ENCODE measurements at regions not wholly inside any gene's neighbourhood (a gene's known extent, or its start where the extent isn't known, plus 50 kb on each side); places are given as distances from the start of the nearest gene placed in this dataset.

GRCh38 chr12:74431801-74432200 lies 105.8 kb upstream of the ATXN7L3B start:
- no peaks in the 10 kb centered on the region for H4K20me1 ChIP-seq (ENCODE audit: control insufficient read depth, extremely low read depth, insufficient read depth, low read length)
- no peak overlapping the region for H3K4me3 ChIP-seq (ENCODE audit: control insufficient read depth in 2 of 3, extremely low read depth in 1 of 3, insufficient read depth in 2 of 3, low read depth in 1 of 3, low read length in 3 of 3)
- no peaks in the 10 kb centered on the region for H3K79me2 ChIP-seq (ENCODE audit: control insufficient read depth, insufficient read depth, low read length)
- H3K9ac ChIP-seq (ENCODE audit: control insufficient read depth, extremely low read depth, insufficient read depth, low read length): no peak overlapping the region
- no peak overlapping the region for H3K27ac ChIP-seq (ENCODE audit: control insufficient read depth, insufficient read depth, low read length)
- dilution Hi-C loops (cut with MboI; ENCODE audit: extremely low pct_ligation_motif_present, low sequenced_read_pairs): no loop called here
- no peaks in the 10 kb centered on the region for H3K4me1 ChIP-seq (ENCODE audit: control insufficient read depth, extremely low read depth, insufficient read depth, low read length)
- no peak overlapping the region for H3K4me2 ChIP-seq (ENCODE audit: control insufficient read depth, extremely low read depth, insufficient read depth, low read depth, low read length)
- H3K27me3 ChIP-seq (ENCODE audit: control insufficient read depth, extremely low read depth, insufficient read depth, low read length): no peaks in the 10 kb centered on the region
- H3K9me3 ChIP-seq (ENCODE audit: control insufficient read depth, low read depth, low read length): no peaks in the 10 kb centered on the region
- no peak for DNase-seq (ENCODE audit: low read depth, low spot score)
- H2AFZ ChIP-seq (ENCODE audit: control insufficient read depth, low read length): no peak overlapping the region
- no peak for TF ChIP-seq EZH2 (IDR thresholded peaks at IDR 0.05; ENCODE audit: low read length)
- TF ChIP-seq, protein P1, sequence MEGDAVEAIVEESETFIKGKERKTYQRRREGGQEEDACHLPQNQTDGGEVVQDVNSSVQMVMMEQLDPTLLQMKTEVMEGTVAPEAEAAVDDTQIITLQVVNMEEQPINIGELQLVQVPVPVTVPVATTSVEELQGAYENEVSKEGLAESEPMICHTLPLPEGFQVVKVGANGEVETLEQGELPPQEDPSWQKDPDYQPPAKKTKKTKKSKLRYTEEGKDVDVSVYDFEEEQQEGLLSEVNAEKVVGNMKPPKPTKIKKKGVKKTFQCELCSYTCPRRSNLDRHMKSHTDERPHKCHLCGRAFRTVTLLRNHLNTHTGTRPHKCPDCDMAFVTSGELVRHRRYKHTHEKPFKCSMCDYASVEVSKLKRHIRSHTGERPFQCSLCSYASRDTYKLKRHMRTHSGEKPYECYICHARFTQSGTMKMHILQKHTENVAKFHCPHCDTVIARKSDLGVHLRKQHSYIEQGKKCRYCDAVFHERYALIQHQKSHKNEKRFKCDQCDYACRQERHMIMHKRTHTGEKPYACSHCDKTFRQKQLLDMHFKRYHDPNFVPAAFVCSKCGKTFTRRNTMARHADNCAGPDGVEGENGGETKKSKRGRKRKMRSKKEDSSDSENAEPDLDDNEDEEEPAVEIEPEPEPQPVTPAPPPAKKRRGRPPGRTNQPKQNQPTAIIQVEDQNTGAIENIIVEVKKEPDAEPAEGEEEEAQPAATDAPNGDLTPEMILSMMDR (optimal IDR thresholded peaks at IDR 0.05 in 1 of 3, IDR thresholded peaks at IDR 0.05 in 1 of 3, conservative IDR thresholded peaks at IDR 0.05 in 1 of 3; ENCODE audit: extremely low read depth in 1 of 3, insufficient read depth in 2 of 3, low read length in 3 of 3): no peak
- no peaks in the 10 kb centered on the region for H3K9me1 ChIP-seq (ENCODE audit: control insufficient read depth, extremely low read depth, insufficient read depth, low read length)
- H3K36me3 ChIP-seq (ENCODE audit: control insufficient read depth in 2 of 2, extremely low read depth in 1 of 2, insufficient read depth in 2 of 2, low read length in 2 of 2): no peaks in the 10 kb centered on the region
- FAIRE-seq: no peak

GRCh38 chr12:74440469-74440868 lies 97.2 kb upstream of the ATXN7L3B start:
- Histone ChIP-seq H3K9me1 (ENCODE audit: control insufficient read depth, extremely low read depth, insufficient read depth, low read length) (no peaks in the 10 kb centered on the region), H3K9me3 (ENCODE audit: control insufficient read depth, low read depth, low read length) (no peaks in the 10 kb centered on the region), H3K27ac (ENCODE audit: control insufficient read depth, insufficient read depth, low read length) (no peak overlapping the region), H4K20me1 (ENCODE audit: control insufficient read depth, extremely low read depth, insufficient read depth, low read length) (no peaks in the 10 kb centered on the region), H2AFZ (ENCODE audit: control insufficient read depth, low read length) (no peak overlapping the region), H3K9ac (ENCODE audit: control insufficient read depth, extremely low read depth, insufficient read depth, low read length) (no peak overlapping the region), H3K4me3 (ENCODE audit: control insufficient read depth in 2 of 3, extremely low read depth in 1 of 3, insufficient read depth in 2 of 3, low read depth in 1 of 3, low read length in 3 of 3) (no peak overlapping the region), H3K79me2 (ENCODE audit: control insufficient read depth, insufficient read depth, low read length) (no peaks in the 10 kb centered on the region), H3K36me3 (ENCODE audit: control insufficient read depth in 2 of 2, extremely low read depth in 1 of 2, insufficient read depth in 2 of 2, low read length in 2 of 2) (no peaks in the 10 kb centered on the region), H3K4me1 (ENCODE audit: control insufficient read depth, extremely low read depth, insufficient read depth, low read length) (no peaks in the 10 kb centered on the region), H3K4me2 (ENCODE audit: control insufficient read depth, extremely low read depth, insufficient read depth, low read depth, low read length) (no peak overlapping the region), H3K27me3 (ENCODE audit: control insufficient read depth, extremely low read depth, insufficient read depth, low read length) (no peaks in the 10 kb centered on the region)
- DNase-seq (ENCODE audit: low read depth, low spot score): no peak
- no peak for FAIRE-seq
- dilution Hi-C loops (cut with MboI; ENCODE audit: extremely low pct_ligation_motif_present, low sequenced_read_pairs): no loop called here
- TF ChIP-seq EZH2 (IDR thresholded peaks at IDR 0.05; ENCODE audit: low read length): no peak
- TF ChIP-seq, protein P1 (optimal IDR thresholded peaks at IDR 0.05 in 1 of 3, IDR thresholded peaks at IDR 0.05 in 1 of 3, conservative IDR thresholded peaks at IDR 0.05 in 1 of 3; ENCODE audit: extremely low read depth in 1 of 3, insufficient read depth in 2 of 3, low read length in 3 of 3): no peak

Data from keratinocyte (primary cell).